ENCODE measurements at regions not wholly inside any gene's neighbourhood (a gene's known extent, or its start where the extent isn't known, plus 50 kb on each side); places are given as distances from the start of the nearest gene placed in this dataset.

- H3K4me3 ChIP-seq (ENCODE audit: low read depth, low read length): no peak overlapping the region
- TF ChIP-seq CTCF (IDR thresholded peaks at IDR 0.05; ENCODE audit: borderline replicate concordance, insufficient read depth, low read depth, low read length): no peak
These were observed 519.3 kb upstream of the MKI67 start for GRCh38 chr10:128645486-128645885.

GRCh38 chr10:128646956-128647355 lies 520.7 kb upstream of the MKI67 start:
- TF ChIP-seq CTCF (IDR thresholded peaks at IDR 0.05; ENCODE audit: borderline replicate concordance, insufficient read depth, low read depth, low read length): no peak
- H3K4me3 ChIP-seq (ENCODE audit: low read depth, low read length): no peak overlapping the region

- H3K4me3 ChIP-seq (ENCODE audit: low read depth, low read length): no peak overlapping the region
- TF ChIP-seq CTCF (IDR thresholded peaks at IDR 0.05; ENCODE audit: borderline replicate concordance, insufficient read depth, low read depth, low read length): no peak
These were observed 531.3 kb upstream of the MKI67 start for GRCh38 chr10:128657548-128657947.

- H3K4me3 ChIP-seq (ENCODE audit: low read depth, low read length): no peak overlapping the region
- TF ChIP-seq CTCF (IDR thresholded peaks at IDR 0.05; ENCODE audit: borderline replicate concordance, insufficient read depth, low read depth, low read length): no peak
These were observed 534.5 kb upstream of the MKI67 start for GRCh38 chr10:128660726-128661125.

- H3K4me3 ChIP-seq (ENCODE audit: low read depth, low read length): no peak overlapping the region
- TF ChIP-seq CTCF (IDR thresholded peaks at IDR 0.05; ENCODE audit: borderline replicate concordance, insufficient read depth, low read depth, low read length): no peak
These were observed 535.4 kb upstream of the MKI67 start for GRCh38 chr10:128661404-128662197.

DNA sequence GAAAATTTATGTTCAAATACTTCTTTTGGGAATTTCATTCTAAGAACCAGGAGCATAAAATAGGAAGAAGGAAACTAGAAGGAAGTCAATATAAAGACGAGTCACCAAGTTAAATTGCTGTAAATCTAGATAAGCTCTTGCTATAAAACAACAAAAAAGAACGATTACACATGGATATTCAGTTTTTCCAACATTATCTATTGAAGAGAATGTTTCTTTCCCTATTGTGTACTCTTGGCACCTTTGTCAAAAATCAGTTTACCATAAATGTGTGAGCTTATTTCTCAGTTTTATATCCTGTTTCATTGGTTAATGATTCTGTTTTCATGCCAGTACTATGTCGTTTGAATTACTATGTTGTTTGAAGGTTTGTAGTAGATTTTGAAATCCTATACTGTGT lies 536.3 kb upstream of the MKI67 start:
- H3K4me3 ChIP-seq (ENCODE audit: low read depth, low read length): no peak overlapping the region
- TF ChIP-seq CTCF (IDR thresholded peaks at IDR 0.05; ENCODE audit: borderline replicate concordance, insufficient read depth, low read depth, low read length): no peak

DNA sequence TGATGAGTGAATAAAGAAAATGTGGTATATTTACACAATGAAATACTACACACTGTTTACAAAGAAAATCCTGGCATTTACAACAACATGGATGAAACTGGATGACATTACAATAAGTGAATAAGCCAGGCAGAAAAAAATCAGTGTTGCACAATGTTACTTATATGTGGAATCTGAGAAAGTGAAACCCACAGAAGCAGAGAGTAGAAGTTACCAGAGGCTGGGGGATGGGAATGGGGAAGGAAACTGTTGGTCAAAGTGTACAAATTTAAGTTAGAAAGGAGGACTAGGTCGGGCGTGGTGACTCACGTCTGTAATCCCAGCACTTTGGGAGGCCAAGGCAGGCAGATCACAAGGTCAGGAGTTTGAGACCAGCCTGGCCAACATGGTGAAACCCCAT lies 538.5 kb upstream of the MKI67 start:
- no peak for TF ChIP-seq CTCF (IDR thresholded peaks at IDR 0.05; ENCODE audit: borderline replicate concordance, insufficient read depth, low read depth, low read length)
- no peak overlapping the region for H3K4me3 ChIP-seq (ENCODE audit: low read depth, low read length)
